ENCODE measurements at regions not wholly inside any gene's neighbourhood (a gene's known extent, or its start where the extent isn't known, plus 50 kb on each side); places are given as distances from the start of the nearest gene placed in this dataset.

- no peak for TF ChIP-seq CTCF (conservative IDR thresholded peaks at IDR 0.05)
- no peak for TF ChIP-seq EZH2 (IDR thresholded peaks at IDR 0.05; ENCODE audit: low read depth)
Observed at GRCh38 chr10:31158011-31158658, 126.5 kb upstream of the ZNF438 start.

Measured in PC-9 (cell line).